Erythroblast (primary cell): ENCODE measurements at regions not wholly inside any gene's neighbourhood (a gene's known extent, or its start where the extent isn't known, plus 50 kb on each side); places are given as distances from the start of the nearest gene placed in this dataset.

Experiments
- GATA1 ChIP-seq: IDR thresholded peaks from 2 replicates; pipeline ENCODE4 v1.6.1; 2011; ENCODE audit warnings: low read depth, mild to moderate bottlenecking, control low read depth, low read length, moderate library complexity
- POLR2A ChIP-seq: IDR thresholded peaks from 2 replicates; pipeline ENCODE4 v1.6.1; 2011; ENCODE audit warnings: mild to moderate bottlenecking, low read length

GRCh38 chr9:102479191-102479590, 515.9 kb upstream of the CYLC2 start:
- TF ChIP-seq POLR2A (no peak), GATA1 (no peak)
